B cell (primary cell): ENCODE measurements at regions not wholly inside any gene's neighbourhood (a gene's known extent, or its start where the extent isn't known, plus 50 kb on each side); places are given as distances from the start of the nearest gene placed in this dataset.
"Not testable (repeated sequence)": the region's sequence is repeated elsewhere in the genome, so short reads cannot be mapped to it uniquely, and the experiment has no call there.

Experiments used
- ATAC-seq: fragments of 200-7000 bp; cut with Tn5 transposase; one replicate; pipeline ENCODE4 v1.10.0; 2021; ENCODE audit warnings: low read depth, mild to moderate bottlenecking, moderate number of reproducible peaks, moderate library complexity
- CTCF ChIA-PET: fragments of 350-600 bp; sonication (Branson Sonifier 250); formaldehyde crosslinking; loops from one replicate; lab custom pipeline; 2021; ENCODE audit warnings: antibody characterized with exemption, inconsistent platforms; lab: Charles Lee
- POLR2A ChIA-PET: fragments of 350-600 bp; sonication (Branson Sonifier 250); formaldehyde crosslinking; loops from one replicate; lab custom pipeline; 2021; ENCODE audit warnings: antibody characterized with exemption; lab: Charles Lee
- DNase-seq: peaks from one replicate; pipeline ENCODE4 v3.0.0; 2013
- H2AFZ ChIP-seq: 2 replicates; pipeline ENCODE4 v1.6.1; 2012; ENCODE audit warnings: mild to moderate bottlenecking, low read depth, low read length; ENCODE audit not compliant: insufficient read depth, poor library complexity, severe bottlenecking
- H3K27ac ChIP-seq, 2 donors: 1 replicate in 1 of 2; 2 replicates in 1 of 2; pipeline ENCODE4 v1.5.1; 2012 to 2013; ENCODE audit warnings: low read length in 2 of 2, mild to moderate bottlenecking in 2 of 2, moderate library complexity in 1 of 2
- H3K27me3 ChIP-seq, 4 experiments: fragments of 200-600 bp in 1 of 4; sonication (generic) in 1 of 4; replicated peaks in 1 of 4; 1 replicate in 2 of 4; 2 replicates in 2 of 4; pipeline versions ENCODE4 v1.6.1 to v1.7.0; 2013 to 2016; ENCODE audit warnings: low read length in 3 of 4, mild to moderate bottlenecking in 2 of 4, mixed read lengths in 1 of 4, moderate library complexity in 1 of 4; ENCODE audit not compliant: insufficient read depth in 4 of 4, control insufficient read depth in 3 of 4; ENCODE audit errors: control extremely low read depth in 1 of 4
- H3K36me3 ChIP-seq, 2 experiments: replicated peaks in 1 of 2; 1 replicate in 1 of 2; 2 replicates in 1 of 2; pipeline versions ENCODE4 v1.6.1 to v1.7.1; 2013; ENCODE audit warnings: low read length in 1 of 2; ENCODE audit not compliant: insufficient read depth in 2 of 2, control insufficient read depth in 1 of 2; ENCODE audit errors: control extremely low read depth in 1 of 2, extremely low read depth in 1 of 2
- H3K4me1 ChIP-seq, 2 donors: fragments of 200-600 bp in 1 of 2; sonication (generic) in 1 of 2; 1 replicate in 1 of 2; 2 replicates in 1 of 2; pipeline versions ENCODE4 v1.5.1 to v1.6.1; 2013 to 2017; ENCODE audit warnings: low read length in 2 of 2; ENCODE audit not compliant: control insufficient read depth in 2 of 2, insufficient read depth in 2 of 2
- H3K4me2 ChIP-seq: replicated peaks from 2 replicates; pipeline ENCODE3; 2012; ENCODE audit warnings: mild to moderate bottlenecking, low read depth, low read length; ENCODE audit not compliant: poor library complexity, severe bottlenecking
- H3K4me3 ChIP-seq, 5 experiments: fragments of 200-600 bp in 1 of 5; sonication (generic) in 1 of 5; 1 replicate in 3 of 5; 2 replicates in 2 of 5; pipeline versions ENCODE4 v1.5.1 to v1.7.0; 2011 to 2016; ENCODE audit warnings: low read length in 4 of 5, mild to moderate bottlenecking in 4 of 5, low read depth in 2 of 5, control low read depth in 1 of 5, moderate library complexity in 1 of 5; ENCODE audit not compliant: insufficient read depth in 1 of 5; ENCODE audit errors: control extremely low read depth in 1 of 5, extremely low read depth in 1 of 5
- H3K79me2 ChIP-seq: fragments of 200-600 bp; sonication (generic); one replicate; pipeline ENCODE4 v1.6.0; 2016; ENCODE audit warnings: low read length; ENCODE audit not compliant: control insufficient read depth, insufficient read depth
- H3K9ac ChIP-seq: fragments of 200-600 bp; sonication (generic); 2 replicates; pipeline ENCODE4 v1.6.1; 2017; ENCODE audit warnings: mild to moderate bottlenecking, low read length, moderate library complexity
- H3K9me3 ChIP-seq, 3 donors: one replicate each; pipeline versions ENCODE4 v1.6.1 to v1.7.1; 2013; ENCODE audit warnings: low read length in 2 of 3; ENCODE audit not compliant: control insufficient read depth in 2 of 3, insufficient read depth in 1 of 3; ENCODE audit errors: control extremely low read depth in 1 of 3
- H4K20me1 ChIP-seq: 2 replicates; pipeline ENCODE4 v1.6.0; 2012; ENCODE audit warnings: mild to moderate bottlenecking, low read length; ENCODE audit not compliant: insufficient read depth, control insufficient read depth, poor library complexity, severe bottlenecking
- H3K27ac Mint-ChIP-seq: one replicate; pipeline ENCODE4 v1.8.0; 2021; ENCODE audit warnings: mixed read lengths
- H3K27me3 Mint-ChIP-seq: one replicate; pipeline ENCODE4 v1.8.0; 2021; ENCODE audit warnings: mixed read lengths
- H3K4me1 Mint-ChIP-seq: one replicate; pipeline ENCODE4 v1.8.0; 2021; ENCODE audit warnings: mixed read lengths
- H3K4me3 Mint-ChIP-seq: one replicate; pipeline ENCODE4 v1.8.0; 2021; ENCODE audit warnings: mixed read lengths
- H3K9me3 Mint-ChIP-seq: one replicate; pipeline ENCODE4 v1.8.0; 2022; ENCODE audit warnings: mixed read lengths; ENCODE audit not compliant: insufficient read depth
- WGBS: methylation state at CpG from one replicate; pipeline ENCODE4 v1.1.5; 2013; ENCODE audit warnings: missing lambda C conversion rate; ENCODE audit not compliant: insufficient coverage; 5-methylcytosine and 5-hydroxymethylcytosine counted together
- intact Hi-C: fragments of 100-400 bp; cut with micrococcal nuclease; formaldehyde crosslinking; loops from one replicate; pipeline ENCODE4 v1.10.0; 2022

- intact Hi-C loops, H3K27me3 ChIP-seq, DNase-seq, H3K4me1 ChIP-seq, POLR2A ChIA-PET, H3K79me2 ChIP-seq, CTCF ChIA-PET, H3K9me3 ChIP-seq, H3K9me3 Mint-ChIP-seq, H3K27ac Mint-ChIP-seq, H3K4me1 Mint-ChIP-seq, H3K27ac ChIP-seq, H3K36me3 ChIP-seq, H4K20me1 ChIP-seq, H2AFZ ChIP-seq, ATAC-seq, H3K4me3 Mint-ChIP-seq, H3K4me2 ChIP-seq, H3K27me3 Mint-ChIP-seq, H3K4me3 ChIP-seq, H3K9ac ChIP-seq: not testable (repeated sequence)
- WGBS: 89% methylated on average over 6 of the region's 6 CpGs
Observed at GRCh38 chr17:16857746-16858145, 114.2 kb downstream of the TNFRSF13B start.

GRCh38 chr17:16856846-16857245 is 115.1 kb downstream of the TNFRSF13B start:
- CTCF ChIA-PET, H3K9me3 Mint-ChIP-seq, H3K27ac ChIP-seq, H3K4me3 ChIP-seq, H2AFZ ChIP-seq, H3K4me1 Mint-ChIP-seq, H3K36me3 ChIP-seq, H3K9ac ChIP-seq, ATAC-seq, H3K27me3 Mint-ChIP-seq, POLR2A ChIA-PET, H3K27me3 ChIP-seq, intact Hi-C loops, DNase-seq, H3K27ac Mint-ChIP-seq, H3K79me2 ChIP-seq, H3K9me3 ChIP-seq, H4K20me1 ChIP-seq, H3K4me2 ChIP-seq, H3K4me3 Mint-ChIP-seq, H3K4me1 ChIP-seq: not testable (repeated sequence)
- 100% methylated on average over 2 of the region's 3 CpGs for WGBS

DNA sequence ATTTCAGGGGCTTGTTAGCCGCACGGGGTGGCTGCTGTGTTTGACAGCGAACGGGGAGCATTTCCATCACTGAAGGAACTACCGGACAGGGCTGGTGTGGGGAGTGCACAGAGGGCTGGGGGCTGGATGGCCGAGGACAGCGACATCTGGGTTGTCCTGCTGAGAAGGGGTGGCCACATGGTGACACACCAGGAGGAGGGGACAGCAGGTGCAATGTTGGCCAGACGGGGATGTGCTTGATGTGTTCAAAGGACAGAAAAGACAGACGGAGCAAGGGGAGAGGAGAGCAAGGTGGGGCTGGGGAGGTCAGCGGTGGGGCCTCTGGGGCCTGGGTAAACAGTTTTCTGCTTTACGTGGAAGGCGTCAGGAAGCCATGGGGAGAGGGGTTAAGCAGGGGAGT is 115.7 kb downstream of the TNFRSF13B start:
- H3K27ac ChIP-seq, H3K27me3 ChIP-seq, CTCF ChIA-PET, H3K27ac Mint-ChIP-seq, H3K9me3 ChIP-seq, H3K4me1 Mint-ChIP-seq, H3K36me3 ChIP-seq, H3K4me3 ChIP-seq, DNase-seq, H3K9ac ChIP-seq, H3K79me2 ChIP-seq, H3K4me2 ChIP-seq, H3K27me3 Mint-ChIP-seq, ATAC-seq, intact Hi-C loops, POLR2A ChIA-PET, H3K4me3 Mint-ChIP-seq, H4K20me1 ChIP-seq, H3K9me3 Mint-ChIP-seq, H2AFZ ChIP-seq, H3K4me1 ChIP-seq: not testable (repeated sequence)
- WGBS: 80% methylated on average over 12 of the region's 12 CpGs

- H3K4me2 ChIP-seq, H3K4me1 Mint-ChIP-seq, CTCF ChIA-PET: not testable (repeated sequence)
Observed at GRCh38 chr17:16854636-16855035, 117.3 kb downstream of the TNFRSF13B start.

More at GRCh38 chr17:16854636-16855035, 117.3 kb downstream of the TNFRSF13B start:
- WGBS: 79% methylated on average over 2 of the region's 5 CpGs
- H3K27me3 Mint-ChIP-seq, H2AFZ ChIP-seq, H3K9me3 ChIP-seq, H3K9ac ChIP-seq, H3K79me2 ChIP-seq, H3K4me1 ChIP-seq, ATAC-seq, DNase-seq, intact Hi-C loops, H4K20me1 ChIP-seq, POLR2A ChIA-PET, H3K27ac Mint-ChIP-seq, H3K9me3 Mint-ChIP-seq, H3K4me3 ChIP-seq, H3K4me3 Mint-ChIP-seq, H3K27me3 ChIP-seq, H3K27ac ChIP-seq, H3K36me3 ChIP-seq: not testable (repeated sequence)
